A204.1 (cell line): ENCODE measurements at regions not wholly inside any gene's neighbourhood (a gene's known extent, or its start where the extent isn't known, plus 50 kb on each side); places are given as distances from the start of the nearest gene placed in this dataset.

Experiments used
- FAIRE-seq: peaks from 2 replicates; lab custom pipeline; 2012; peaks lifted over from hg19 to GRCh38; lab: Jason Lieb, UNC

- FAIRE-seq: no peak
These were observed 176.0 kb downstream of the ESRRB start for GRCh38 chr14:76551906-76552305.

GRCh38 chr14:76564471-76565422, 188.8 kb downstream of the ESRRB start:
- no peak for FAIRE-seq

GRCh38 chr14:76566439-76566838, 190.5 kb downstream of the ESRRB start:
- no peak for FAIRE-seq

- no peak for FAIRE-seq
These were observed 186.7 kb upstream of the VASH1 start for GRCh38 chr14:76574416-76575095.

- FAIRE-seq: no peak
These were observed 186.2 kb upstream of the VASH1 start for GRCh38 chr14:76575108-76575507.

- FAIRE-seq: no peak
These were observed 185.1 kb upstream of the VASH1 start for GRCh38 chr14:76576047-76576741.

GRCh38 chr14:76577090-76577489, 184.2 kb upstream of the VASH1 start:
- no peak for FAIRE-seq

GRCh38 chr14:76577837-76578236, 183.4 kb upstream of the VASH1 start:
- FAIRE-seq: no peak

GRCh38 chr14:76580399-76580798, 180.9 kb upstream of the VASH1 start:
- no peak for FAIRE-seq

- no peak for FAIRE-seq
These were observed 180.3 kb upstream of the VASH1 start for GRCh38 chr14:76580967-76581366.

GRCh38 chr14:76581592-76581991, 179.7 kb upstream of the VASH1 start:
- FAIRE-seq: no peak

- FAIRE-seq: no peak
These were observed 178.8 kb upstream of the VASH1 start for GRCh38 chr14:76582447-76582846.

GRCh38 chr14:76583174-76583573, 178.1 kb upstream of the VASH1 start:
- FAIRE-seq: no peak

- FAIRE-seq: no peak
These were observed 177.5 kb upstream of the VASH1 start for GRCh38 chr14:76583805-76584204.

GRCh38 chr14:76584271-76584702, 177.0 kb upstream of the VASH1 start:
- FAIRE-seq: no peak

GRCh38 chr14:76585616-76586015, 175.7 kb upstream of the VASH1 start:
- FAIRE-seq: no peak

GRCh38 chr14:76589246-76589645, 172.0 kb upstream of the VASH1 start:
- no peak for FAIRE-seq

GRCh38 chr14:76591266-76591665, 170.0 kb upstream of the VASH1 start:
- no peak for FAIRE-seq

- FAIRE-seq: no peak
These were observed 166.0 kb upstream of the VASH1 start for GRCh38 chr14:76595266-76595665.

GRCh38 chr14:76597387-76597786, 163.9 kb upstream of the VASH1 start:
- no peak for FAIRE-seq

GRCh38 chr14:76599141-76599540, 162.1 kb upstream of the VASH1 start:
- FAIRE-seq: no peak

GRCh38 chr14:76599559-76600287, 161.5 kb upstream of the VASH1 start:
- no peak for FAIRE-seq
